CD4-positive, CD25-positive, alpha-beta regulatory T cell (primary cell): ENCODE measurements at regions not wholly inside any gene's neighbourhood (a gene's known extent, or its start where the extent isn't known, plus 50 kb on each side); places are given as distances from the start of the nearest gene placed in this dataset.
"Not testable (repeated sequence)": the region's sequence is repeated elsewhere in the genome, so short reads cannot be mapped to it uniquely, and the experiment has no call there.

Experiments used
- ATAC-seq, 2 donors: fragments of 150-1000 bp; cut with Tn5 transposase; one replicate each; pipeline ENCODE4 v1.10.0; 2021; ENCODE audit warnings: low read depth in 2 of 2, moderate number of reproducible peaks in 2 of 2, moderate library complexity in 1 of 2
- DNase-seq, 3 donors: peaks; one replicate each; pipeline versions ENCODE4 v3.0.0 to v3.0.0-alpha.2; 2012 to 2022; ENCODE audit warnings: mixed read lengths in 1 of 3
- H3K27ac ChIP-seq: one replicate; pipeline ENCODE4 v1.7.0; 2013; ENCODE audit warnings: mild to moderate bottlenecking, low read length; ENCODE audit not compliant: insufficient read depth, poor library complexity, severe bottlenecking
- H3K27me3 ChIP-seq: one replicate; pipeline ENCODE4 v1.7.0; 2013; ENCODE audit warnings: low read length; ENCODE audit not compliant: control insufficient read depth, insufficient read depth
- H3K36me3 ChIP-seq: one replicate; pipeline ENCODE4 v1.7.0; 2013; ENCODE audit warnings: mild to moderate bottlenecking, low read length, moderate library complexity; ENCODE audit not compliant: control insufficient read depth, insufficient read depth
- H3K4me1 ChIP-seq: 2 replicates; pipeline ENCODE4 v1.7.0; 2013; ENCODE audit warnings: mild to moderate bottlenecking, low read length; ENCODE audit not compliant: insufficient read depth, control insufficient read depth, poor library complexity, severe bottlenecking
- H3K4me3 ChIP-seq: one replicate; pipeline ENCODE4 v1.7.0; 2013; ENCODE audit warnings: low read depth, mild to moderate bottlenecking, low read length, moderate library complexity
- H3K9me3 ChIP-seq, 2 experiments: 1 replicate in 1 of 2; 2 replicates in 1 of 2; pipeline ENCODE4 v1.7.0; 2013; ENCODE audit warnings: low read length in 2 of 2, mild to moderate bottlenecking in 1 of 2, moderate library complexity in 1 of 2; ENCODE audit not compliant: control insufficient read depth in 2 of 2
- H3K27ac Mint-ChIP-seq, 3 donors: one replicate each; pipeline ENCODE4 v1.8.0; 2020 to 2022; ENCODE audit warnings: mild to moderate bottlenecking in 3 of 3, mixed read lengths in 3 of 3, moderate library complexity in 2 of 3
- H3K27me3 Mint-ChIP-seq: one replicate; pipeline ENCODE4 v1.8.0; 2022; ENCODE audit warnings: mild to moderate bottlenecking, mixed read lengths
- H3K36me3 Mint-ChIP-seq: one replicate; pipeline ENCODE4 v1.8.0; 2020; ENCODE audit warnings: mixed read lengths
- H3K4me1 Mint-ChIP-seq, 4 donors: one replicate each; pipeline ENCODE4 v1.8.0; 2020 to 2022; ENCODE audit warnings: mixed read lengths in 4 of 4, mild to moderate bottlenecking in 1 of 4
- H3K4me3 Mint-ChIP-seq, 4 donors: one replicate each; pipeline ENCODE4 v1.8.0; 2020 to 2022; ENCODE audit warnings: mild to moderate bottlenecking in 4 of 4, mixed read lengths in 4 of 4, moderate library complexity in 3 of 4
- H3K9me3 Mint-ChIP-seq, 7 donors: one replicate each; pipeline ENCODE4 v1.8.0; 2020 to 2022; ENCODE audit warnings: mixed read lengths in 7 of 7, mild to moderate bottlenecking in 3 of 7, moderate library complexity in 2 of 7

DNA sequence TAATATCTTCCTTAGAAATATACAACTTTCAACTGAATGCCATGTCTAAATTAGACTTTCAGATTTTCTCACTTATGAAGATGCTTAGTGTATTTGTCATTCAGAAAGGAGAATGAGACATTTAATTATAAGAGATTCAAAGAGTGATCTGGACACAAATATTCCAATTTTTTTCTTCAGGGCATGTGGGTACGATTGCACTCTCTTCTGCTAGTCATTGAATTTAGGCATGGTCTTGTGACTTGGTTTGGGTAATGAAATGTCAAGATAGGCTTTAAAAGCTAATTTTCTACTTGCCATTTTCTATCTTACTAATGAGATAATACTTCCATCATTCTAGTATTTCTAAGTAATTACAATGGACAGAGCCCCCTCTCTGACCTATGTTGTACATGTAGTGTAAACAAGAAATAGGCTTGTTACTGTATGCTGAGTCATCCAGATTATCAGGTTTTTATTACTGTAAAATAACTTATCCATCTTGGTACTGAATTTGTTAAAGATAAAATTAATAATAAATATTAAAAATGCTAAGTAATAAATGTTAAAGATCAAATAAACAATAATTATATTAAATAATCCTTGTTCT, 770.8 kb upstream of the BCHE start:
- H3K4me1 ChIP-seq: no peaks in the 10 kb centered on the region
- Mint-ChIP-seq H3K36me3 (no peaks in the 10 kb centered on the region), H3K27ac (no peak overlapping the region), H3K4me1 (no peaks in the 10 kb centered on the region), H3K27me3 (no peaks in the 10 kb centered on the region), H3K4me3 (no peak overlapping the region), H3K9me3 (peaks cover 0 to 3% (median 0%) of the 10 kb centered on the region in 7 donors)
- H3K36me3 ChIP-seq: no peaks in the 10 kb centered on the region
- DNase-seq: no peak
- no peak for ATAC-seq
- no peak overlapping the region for H3K27ac ChIP-seq
- H3K9me3 ChIP-seq: no peaks in the 10 kb centered on the region
- no peaks in the 10 kb centered on the region for H3K27me3 ChIP-seq
- no peak overlapping the region for H3K4me3 ChIP-seq

DNA sequence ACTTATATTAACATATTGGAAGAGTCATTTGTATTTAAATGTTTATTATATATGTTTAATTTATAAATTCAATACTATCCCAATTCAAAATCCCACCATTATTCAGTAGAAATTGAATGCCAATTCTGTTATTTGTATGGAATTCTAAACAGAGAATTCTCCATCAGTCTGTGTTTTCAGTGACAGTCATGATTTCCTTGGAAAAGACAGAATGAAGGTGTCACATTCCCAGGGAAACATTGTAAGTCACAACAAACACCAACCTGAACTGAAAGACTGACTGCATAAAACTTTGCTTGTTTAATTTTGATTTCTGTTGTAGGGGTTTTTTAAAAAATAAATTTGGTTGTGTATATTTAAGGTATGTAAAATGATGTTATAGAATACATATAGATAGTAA, 769.8 kb upstream of the BCHE start:
- DNase-seq: no peak
- no peak overlapping the region for H3K27ac Mint-ChIP-seq
- H3K36me3 Mint-ChIP-seq: no peaks in the 10 kb centered on the region
- no peaks in the 10 kb centered on the region for H3K36me3 ChIP-seq
- no peaks in the 10 kb centered on the region for H3K27me3 ChIP-seq
- no peaks in the 10 kb centered on the region for H3K4me1 Mint-ChIP-seq
- H3K9me3 Mint-ChIP-seq: peaks cover 0 to 11% (median 1%) of the 10 kb centered on the region in 7 donors
- no peaks in the 10 kb centered on the region for H3K4me1 ChIP-seq
- no peak for ATAC-seq
- H3K27ac ChIP-seq: no peak overlapping the region
- H3K27me3 Mint-ChIP-seq: no peaks in the 10 kb centered on the region
- no peaks in the 10 kb centered on the region for H3K9me3 ChIP-seq
- no peak overlapping the region for H3K4me3 Mint-ChIP-seq
- H3K4me3 ChIP-seq: no peak overlapping the region

- H3K36me3 Mint-ChIP-seq: no peaks in the 10 kb centered on the region
- H3K4me3 Mint-ChIP-seq: no peak overlapping the region
- ATAC-seq (no peak), DNase-seq (no peak)
- H3K27ac ChIP-seq: no peak overlapping the region
- H3K27ac Mint-ChIP-seq: no peak overlapping the region
- peaks cover 0 to 4% of the 10 kb centered on the region in 2 experiments for H3K9me3 ChIP-seq
- H3K27me3 ChIP-seq: no peaks in the 10 kb centered on the region
- H3K4me1 Mint-ChIP-seq: no peaks in the 10 kb centered on the region
- no peaks in the 10 kb centered on the region for H3K4me1 ChIP-seq
- no peaks in the 10 kb centered on the region for H3K27me3 Mint-ChIP-seq
- peaks cover 3 to 16% (median 6%) of the 10 kb centered on the region in 7 donors for H3K9me3 Mint-ChIP-seq
- H3K4me3 ChIP-seq: no peak overlapping the region
- H3K36me3 ChIP-seq: no peaks in the 10 kb centered on the region
Measured at GRCh38 chr3:166593776-166594175, 756.6 kb upstream of the BCHE start.

- Histone ChIP-seq H3K27me3 (no peaks in the 10 kb centered on the region), H3K36me3 (no peaks in the 10 kb centered on the region), H3K27ac (no peak overlapping the region), H3K9me3 (no peaks in the 10 kb centered on the region), H3K4me3 (no peak overlapping the region), H3K4me1 (no peaks in the 10 kb centered on the region)
- H3K4me1 Mint-ChIP-seq: no peaks in the 10 kb centered on the region
- ATAC-seq: no peak
- DNase-seq: no peak
- H3K9me3 Mint-ChIP-seq: peaks cover 0 to 19% (median 7%) of the 10 kb centered on the region in 7 donors
- H3K27me3 Mint-ChIP-seq: no peaks in the 10 kb centered on the region
- no peaks in the 10 kb centered on the region for H3K36me3 Mint-ChIP-seq
- no peak overlapping the region for H3K4me3 Mint-ChIP-seq
- no peak overlapping the region for H3K27ac Mint-ChIP-seq
Measured at GRCh38 chr3:166582236-166582635, 745.0 kb upstream of the BCHE start.

DNA sequence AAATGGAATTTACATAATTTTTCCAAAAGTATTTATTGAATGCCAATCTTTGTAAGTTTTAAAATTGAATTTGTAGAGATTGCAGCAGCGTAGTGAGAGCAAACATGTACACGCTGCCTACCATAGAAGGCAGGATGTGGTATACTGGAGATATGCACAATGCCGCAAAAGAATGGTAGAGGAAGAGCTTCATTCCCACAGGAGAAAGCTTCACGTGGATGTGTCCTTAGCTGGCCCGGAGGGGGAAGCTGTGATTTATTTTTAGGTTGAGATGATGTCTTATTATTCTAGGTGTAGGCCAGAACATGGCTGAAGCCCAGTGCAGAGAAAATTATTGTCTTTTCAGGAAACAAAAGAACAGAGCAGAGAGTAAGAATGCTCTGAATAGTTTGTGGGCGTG, 743.3 kb upstream of the BCHE start:
- Histone ChIP-seq H3K4me3 (no peak overlapping the region), H3K9me3 (no peaks in the 10 kb centered on the region), H3K36me3 (no peaks in the 10 kb centered on the region), H3K27me3 (no peaks in the 10 kb centered on the region), H3K4me1 (no peaks in the 10 kb centered on the region), H3K27ac (no peak overlapping the region)
- H3K27me3 Mint-ChIP-seq: no peaks in the 10 kb centered on the region
- H3K9me3 Mint-ChIP-seq: peaks cover 0 to 19% (median 7%) of the 10 kb centered on the region in 7 donors
- no peak overlapping the region for H3K4me3 Mint-ChIP-seq
- H3K4me1 Mint-ChIP-seq: no peaks in the 10 kb centered on the region
- H3K36me3 Mint-ChIP-seq: no peaks in the 10 kb centered on the region
- H3K27ac Mint-ChIP-seq: no peak overlapping the region
- DNase-seq (no peak), ATAC-seq (no peak)

- ATAC-seq (no peak), DNase-seq (no peak)
- Histone ChIP-seq H3K27me3 (no peaks in the 10 kb centered on the region), H3K36me3 (no peaks in the 10 kb centered on the region), H3K4me3 (no peak overlapping the region), H3K27ac (no peak overlapping the region), H3K4me1 (no peaks in the 10 kb centered on the region), H3K9me3 (peaks cover 0 to 2% of the 10 kb centered on the region in 2 experiments)
- H3K4me1 Mint-ChIP-seq: no peaks in the 10 kb centered on the region
- H3K36me3 Mint-ChIP-seq: no peaks in the 10 kb centered on the region
- H3K4me3 Mint-ChIP-seq: no peak overlapping the region
- H3K27me3 Mint-ChIP-seq: no peaks in the 10 kb centered on the region
- peaks cover 0 to 14% (median 8%) of the 10 kb centered on the region in 7 donors for H3K9me3 Mint-ChIP-seq
- no peak overlapping the region for H3K27ac Mint-ChIP-seq
Measured at GRCh38 chr3:166575161-166575560, 737.9 kb upstream of the BCHE start.

- not testable (repeated sequence) for H3K36me3 Mint-ChIP-seq, H3K9me3 ChIP-seq, H3K4me1 Mint-ChIP-seq, H3K4me3 Mint-ChIP-seq, H3K36me3 ChIP-seq, H3K27ac ChIP-seq, DNase-seq, ATAC-seq, H3K4me3 ChIP-seq, H3K4me1 ChIP-seq, H3K27me3 Mint-ChIP-seq, H3K27me3 ChIP-seq, H3K27ac Mint-ChIP-seq
- H3K9me3 Mint-ChIP-seq: peaks cover 0 to 15% (median 4%) of the 10 kb centered on the region in 7 donors
Measured at GRCh38 chr3:166571686-166572085, 734.5 kb upstream of the BCHE start.

- H3K4me1 ChIP-seq: no peaks in the 10 kb centered on the region
- no peaks in the 10 kb centered on the region for H3K27me3 Mint-ChIP-seq
- no peaks in the 10 kb centered on the region for H3K36me3 Mint-ChIP-seq
- no peak for ATAC-seq
- H3K4me3 Mint-ChIP-seq: no peak overlapping the region
- H3K36me3 ChIP-seq: no peaks in the 10 kb centered on the region
- DNase-seq: no peak
- H3K4me1 Mint-ChIP-seq: no peaks in the 10 kb centered on the region
- no peak overlapping the region for H3K4me3 ChIP-seq
- peaks cover 2 to 16% (median 4%) of the 10 kb centered on the region in 7 donors for H3K9me3 Mint-ChIP-seq
- peaks cover 0 to 2% of the 10 kb centered on the region in 2 experiments for H3K9me3 ChIP-seq
- no peaks in the 10 kb centered on the region for H3K27me3 ChIP-seq
- no peak overlapping the region for H3K27ac Mint-ChIP-seq
- no peak overlapping the region for H3K27ac ChIP-seq
Measured at GRCh38 chr3:166570102-166570501, 732.9 kb upstream of the BCHE start.
